Neural crest cell (in vitro differentiated cells): ENCODE measurements at regions not wholly inside any gene's neighbourhood (a gene's known extent, or its start where the extent isn't known, plus 50 kb on each side); places are given as distances from the start of the nearest gene placed in this dataset.

ENCODE experiments used
- DNase-seq: peaks from one replicate; pipeline ENCODE4 v3.0.0; 2021; ENCODE audit warnings: low read depth, mixed read lengths, low spot score
- H3K27ac Mint-ChIP-seq: one replicate; pipeline ENCODE4 v1.8.0; 2021; ENCODE audit warnings: mild to moderate bottlenecking, mixed read lengths; ENCODE audit not compliant: unreplicated experiment
- H3K27me3 Mint-ChIP-seq: 2 replicates; pipeline ENCODE4 v1.8.0; 2021; ENCODE audit warnings: low read depth, mild to moderate bottlenecking, mixed read lengths
- H3K36me3 Mint-ChIP-seq: 2 replicates; pipeline ENCODE4 v1.8.0; 2021; ENCODE audit warnings: low read depth, mild to moderate bottlenecking, mixed read lengths
- H3K4me1 Mint-ChIP-seq: 2 replicates; pipeline ENCODE4 v1.8.0; 2021; ENCODE audit warnings: mixed read lengths
- H3K4me3 Mint-ChIP-seq: one replicate; pipeline ENCODE4 v1.8.0; 2021; ENCODE audit warnings: mild to moderate bottlenecking, mixed read lengths
- H3K9me3 Mint-ChIP-seq: 2 replicates; pipeline ENCODE4 v1.8.0; 2021; ENCODE audit warnings: mixed read lengths
- CTCF ChIP-seq: fragments of 200-600 bp; sonication (generic); conservative IDR thresholded peaks from 2 replicates; pipeline ENCODE4 v1.5.0; 2021; ENCODE audit warnings: antibody characterized with exemption, mild to moderate bottlenecking

DNA sequence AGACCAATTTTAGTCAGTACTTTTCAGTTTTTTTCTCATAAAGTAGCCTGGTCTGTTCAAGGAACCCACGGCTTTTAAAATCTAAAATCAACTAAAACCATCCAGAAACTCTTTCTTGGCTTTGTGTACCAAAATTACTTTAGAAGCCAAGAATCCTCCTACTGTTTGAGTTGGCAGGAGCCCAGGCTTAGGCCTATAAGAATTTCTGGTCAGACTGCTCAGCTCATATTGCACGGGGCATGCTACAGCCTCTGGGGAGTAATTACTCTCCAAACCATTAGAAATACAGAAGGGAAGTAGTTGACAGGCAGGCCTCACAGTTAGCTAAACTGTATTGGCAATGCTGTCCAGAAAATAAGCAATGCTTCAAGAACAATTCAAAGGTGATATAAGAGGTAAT lies 1862.9 kb upstream of the RAG2 start:
- no peaks in the 10 kb centered on the region for H3K27me3 Mint-ChIP-seq
- no peak for DNase-seq
- TF ChIP-seq CTCF, result no peak
- no peak overlapping the region for H3K27ac Mint-ChIP-seq
- H3K9me3 Mint-ChIP-seq, result no peaks in the 10 kb centered on the region
- no peak overlapping the region for H3K4me3 Mint-ChIP-seq
- no peaks in the 10 kb centered on the region for H3K36me3 Mint-ChIP-seq
- H3K4me1 Mint-ChIP-seq, result peaks cover 9% of the 10 kb centered on the region

GRCh38 chr11:38460429-38460828 lies 1862.4 kb upstream of the RAG2 start:
- Mint-ChIP-seq H3K27ac (no peak overlapping the region), H3K4me3 (no peak overlapping the region), H3K27me3 (no peaks in the 10 kb centered on the region), H3K9me3 (no peaks in the 10 kb centered on the region), H3K4me1 (peaks cover 5% of the 10 kb centered on the region), H3K36me3 (no peaks in the 10 kb centered on the region)
- TF ChIP-seq CTCF, result no peak
- DNase-seq, result no peak

DNA sequence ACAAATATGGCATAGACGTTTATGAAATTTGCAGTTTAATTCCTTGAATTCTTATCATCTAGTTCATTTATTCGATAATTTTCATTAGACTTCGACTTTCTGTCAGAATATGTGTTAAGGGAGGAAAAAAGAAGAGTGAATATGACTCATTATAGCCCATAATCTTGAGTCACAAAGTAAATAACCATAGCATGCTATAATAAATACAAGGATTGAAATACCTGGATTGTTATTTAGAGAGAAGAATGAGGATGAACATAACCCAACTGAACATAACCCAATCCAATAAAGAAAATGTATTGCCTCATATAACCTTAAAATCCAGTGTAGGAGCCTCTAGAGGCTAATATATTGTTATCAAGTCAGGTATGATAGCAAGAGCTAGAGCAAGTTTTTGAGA lies 1858.3 kb upstream of the RAG2 start:
- Mint-ChIP-seq H3K9me3 (no peaks in the 10 kb centered on the region), H3K4me3 (no peak overlapping the region), H3K36me3 (no peaks in the 10 kb centered on the region), H3K27me3 (no peaks in the 10 kb centered on the region), H3K27ac (no peak overlapping the region), H3K4me1 (no peaks in the 10 kb centered on the region)
- TF ChIP-seq CTCF, result no peak
- DNase-seq, result no peak

DNA sequence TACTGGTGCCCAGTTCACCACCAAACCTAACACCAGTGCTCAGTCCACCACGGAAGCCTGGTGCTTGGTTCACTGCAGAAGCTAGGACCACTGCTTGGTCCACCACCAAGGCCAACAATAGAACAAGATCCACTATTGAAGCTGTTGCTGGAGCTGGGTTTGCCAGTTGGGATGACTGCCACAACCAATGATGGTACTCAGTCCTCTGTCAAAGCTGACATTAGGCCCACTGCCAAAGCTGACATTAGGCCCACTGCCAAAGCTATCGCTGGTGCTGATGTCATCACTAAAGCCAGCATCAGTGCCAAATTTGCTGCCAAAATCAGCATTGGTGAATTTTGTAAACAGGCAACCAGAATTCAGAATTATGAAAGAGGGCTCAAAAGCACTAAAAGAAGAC lies 1850.2 kb upstream of the RAG2 start:
- TF ChIP-seq CTCF, result no peak
- Mint-ChIP-seq H3K4me1 (no peaks in the 10 kb centered on the region), H3K36me3 (no peaks in the 10 kb centered on the region)

GRCh38 chr11:38446336-38446735 lies 1848.3 kb upstream of the RAG2 start:
- Mint-ChIP-seq H3K27me3 (no peaks in the 10 kb centered on the region), H3K4me1 (no peaks in the 10 kb centered on the region), H3K9me3 (no peaks in the 10 kb centered on the region), H3K4me3 (no peak overlapping the region), H3K27ac (no peak overlapping the region), H3K36me3 (no peaks in the 10 kb centered on the region)
- DNase-seq, result no peak
- TF ChIP-seq CTCF, result no peak

More for the DNA sequence above, 1850.2 kb upstream of the RAG2 start:
- Mint-ChIP-seq H3K4me3 (no peak overlapping the region), H3K27ac (no peak overlapping the region), H3K9me3 (no peaks in the 10 kb centered on the region), H3K27me3 (no peaks in the 10 kb centered on the region)
- no peak for DNase-seq

DNA sequence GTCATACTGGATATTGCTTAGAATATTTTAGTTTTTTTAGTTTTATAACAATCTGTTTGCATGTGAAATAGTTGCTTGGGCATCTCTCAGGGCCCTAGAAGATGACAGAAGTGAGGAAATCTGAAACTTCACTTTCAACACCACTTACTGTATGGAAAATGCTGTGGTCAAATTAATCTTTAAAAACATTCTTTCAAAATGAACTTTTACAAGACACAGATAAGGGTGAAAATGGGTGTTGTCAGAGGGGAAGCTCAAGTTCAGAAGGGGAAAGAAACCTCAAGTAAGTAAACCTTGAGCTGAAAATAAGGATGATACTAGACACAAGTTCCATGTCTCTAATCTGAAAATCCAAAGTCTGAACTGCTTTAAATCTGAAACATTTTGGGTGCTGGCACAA lies 1840.1 kb upstream of the RAG2 start:
- H3K4me1 Mint-ChIP-seq, result no peaks in the 10 kb centered on the region
- DNase-seq, result no peak
- H3K27me3 Mint-ChIP-seq, result no peaks in the 10 kb centered on the region
- H3K9me3 Mint-ChIP-seq, result peaks cover 2% of the 10 kb centered on the region
- no peaks in the 10 kb centered on the region for H3K36me3 Mint-ChIP-seq
- no peak overlapping the region for H3K4me3 Mint-ChIP-seq
- no peak for TF ChIP-seq CTCF
- H3K27ac Mint-ChIP-seq, result no peak overlapping the region
